OCI-LY7 (cell line): ENCODE measurements at regions not wholly inside any gene's neighbourhood (a gene's known extent, or its start where the extent isn't known, plus 50 kb on each side); places are given as distances from the start of the nearest gene placed in this dataset.

ENCODE experiments used
- CTCF ChIP-seq: fragments of 200-600 bp; sonication (generic); conservative IDR thresholded peaks from 2 replicates; pipeline ENCODE4 v1.5.1; 2014; ENCODE audit warnings: mild to moderate bottlenecking, antibody characterized with exemption, low read length, moderate library complexity, mixed read lengths
- EZH2phosphoT487 ChIP-seq: fragments of 200-600 bp; sonication (generic); IDR thresholded peaks from 2 replicates; pipeline ENCODE4 v1.6.1; 2018; ENCODE audit warnings: low read depth, borderline replicate concordance, mild to moderate bottlenecking, mixed run types, antibody characterized with exemption, low read length, moderate library complexity, mixed read lengths

- TF ChIP-seq CTCF (no peak), EZH2phosphoT487 (no peak)
These were observed 786.5 kb downstream of the PDCD6IP start for GRCh38 chr3:34584971-34585370.
